ENCODE measurements at regions not wholly inside any gene's neighbourhood (a gene's known extent, or its start where the extent isn't known, plus 50 kb on each side); places are given as distances from the start of the nearest gene placed in this dataset.

DNA sequence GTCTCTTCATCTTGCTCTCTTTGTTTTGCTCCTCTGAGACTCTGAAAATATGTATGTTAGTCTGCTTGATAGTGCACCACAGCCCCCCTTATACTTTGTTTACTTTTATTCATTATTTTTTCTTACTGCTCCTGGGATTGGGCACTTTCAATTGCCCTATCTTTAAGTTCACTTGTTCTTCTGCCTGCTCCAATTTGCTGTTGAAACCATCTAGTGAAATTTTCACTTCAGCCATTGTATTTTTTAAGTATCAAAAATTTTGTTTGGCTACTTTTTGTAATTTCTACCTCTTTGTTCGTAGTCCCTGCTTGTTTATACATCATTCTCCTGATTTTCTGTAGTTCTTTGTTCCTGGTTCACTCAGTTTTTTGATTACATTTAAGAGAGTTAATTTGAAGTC is 223.3 kb downstream of the SLC38A4 start:
- Histone ChIP-seq H2BK120ac (replicated peaks; ENCODE audit: low read depth, low read length) (no peak overlapping the region), H2BK5ac (ENCODE audit: low read depth, low read length) (no peak overlapping the region), H4K5ac (ENCODE audit: insufficient read length, low read depth, low read length) (no peak overlapping the region), H3K27me3 (replicated peaks in 1 of 4; ENCODE audit: control insufficient read depth in 3 of 4, extremely low read depth in 1 of 4, insufficient read depth in 3 of 4, low read length in 3 of 4) (no peaks in the 10 kb centered on the region), H2AK5ac (ENCODE audit: low read depth, low read length) (no peak overlapping the region), H3K18ac (ENCODE audit: extremely low read depth, low read length) (no peak overlapping the region), H3K79me1 (ENCODE audit: low read depth, low read length) (no peaks in the 10 kb centered on the region), H3K4me3 (ENCODE audit: extremely low read depth in 1 of 4, insufficient read depth in 2 of 4, low read depth in 3 of 4, low read length in 4 of 4) (no peak overlapping the region), H2AFZ (ENCODE audit: low read length) (no peak overlapping the region), H3K4me2 (ENCODE audit: insufficient read depth in 1 of 2, low read depth in 2 of 2, low read length in 2 of 2) (no peak overlapping the region), H3K27ac (ENCODE audit: low read depth, low read length) (no peak overlapping the region), H3K36me3 (ENCODE audit: control insufficient read depth in 2 of 4, insufficient read depth in 4 of 4, low read length in 3 of 4) (no peaks in the 10 kb centered on the region; a peak in 1 of 8 replicates), H2BK15ac (ENCODE audit: low read length) (no peak overlapping the region), H4K91ac (replicated peaks; ENCODE audit: insufficient read length, low read length) (no peak overlapping the region), H3K9ac (replicated peaks in 1 of 4; ENCODE audit: extremely low read depth in 1 of 4, low read depth in 3 of 4, low read length in 3 of 4) (no peak overlapping the region), H4K20me1 (replicated peaks in 1 of 2; ENCODE audit: control insufficient read depth in 1 of 2, insufficient read depth in 2 of 2, low read length in 2 of 2) (no peaks in the 10 kb centered on the region), H3K23me2 (ENCODE audit: low read depth, low read length) (no peaks in the 10 kb centered on the region), H3K9me3 (ENCODE audit: insufficient read depth in 2 of 2, low read depth in 1 of 2, low read length in 1 of 2) (no peaks in the 10 kb centered on the region), H3K56ac (replicated peaks; ENCODE audit: insufficient read length, low read depth, low read length) (no peak overlapping the region), H4K8ac (ENCODE audit: extremely low read depth, insufficient read depth, low read length) (no peak overlapping the region), H3K79me2 (ENCODE audit: control insufficient read depth in 1 of 2, insufficient read depth in 2 of 2, low read length in 2 of 2) (no peaks in the 10 kb centered on the region), H3K4me1 (replicated peaks in 1 of 4; ENCODE audit: control insufficient read depth in 3 of 4, insufficient read depth in 4 of 4, low read length in 3 of 4) (peaks cover 0 to 4% (median 0%) of the 10 kb centered on the region in 4 experiments; a peak in 3 of 7 replicates), H3K23ac (ENCODE audit: insufficient read length) (no peak overlapping the region), H2BK20ac (ENCODE audit: low read length) (no peak overlapping the region), H2BK12ac (ENCODE audit: low read depth, low read length) (no peak overlapping the region), H3K4ac (replicated peaks; ENCODE audit: insufficient read length, low read depth, low read length) (no peak overlapping the region), H3K14ac (ENCODE audit: insufficient read length) (no peak overlapping the region)
- 72% methylated on average over 1 of the region's 1 CpG; no CpG with 5 or more reads in 1 of the 2 experiments for WGBS, 2 experiments (ENCODE audit: extremely low coverage in 1 of 2, insufficient coverage in 1 of 2, insufficient read length in 1 of 2, insufficient replicate concordance in 2 of 2, low coverage in 1 of 2, low lambda C conversion rate in 2 of 2, missing lambda C conversion rate in 1 of 2)
- FAIRE-seq: no peak
- DNase-seq (ENCODE audit: low read depth in 1 of 2, low spot score in 2 of 2): no peak
- ChIA-PET POLR2A (ENCODE audit: partially characterized antibody) (no interaction called here), CTCF (ENCODE audit: partially characterized antibody) (no interaction called here)
- no peak for TF ChIP-seq SIRT6 (IDR thresholded peaks at IDR 0.05; ENCODE audit: low read length)
- no peak for TF ChIP-seq CHD1 (IDR thresholded peaks at IDR 0.05; ENCODE audit: low read depth, low read length)
- no peak for TF ChIP-seq SP4 (IDR thresholded peaks at IDR 0.05; ENCODE audit: low read length)
- no peak for TF ChIP-seq PHF8 (conservative IDR thresholded peaks at IDR 0.05; ENCODE audit: low read depth, low read length)
- TF ChIP-seq SP1 (IDR thresholded peaks at IDR 0.05; ENCODE audit: low read depth, low read length): no peak
- no peak for TF ChIP-seq RNF2 (IDR thresholded peaks at IDR 0.05; ENCODE audit: borderline replicate concordance, low read depth, low read length, missing control alignments, poor library complexity, severe bottlenecking)
- TF ChIP-seq SUZ12 (IDR thresholded peaks at IDR 0.05; ENCODE audit: low read length): no peak
- TF ChIP-seq SIX5 (IDR thresholded peaks at IDR 0.05; ENCODE audit: low read depth, low read length): no peak
- TF ChIP-seq, protein P1, sequence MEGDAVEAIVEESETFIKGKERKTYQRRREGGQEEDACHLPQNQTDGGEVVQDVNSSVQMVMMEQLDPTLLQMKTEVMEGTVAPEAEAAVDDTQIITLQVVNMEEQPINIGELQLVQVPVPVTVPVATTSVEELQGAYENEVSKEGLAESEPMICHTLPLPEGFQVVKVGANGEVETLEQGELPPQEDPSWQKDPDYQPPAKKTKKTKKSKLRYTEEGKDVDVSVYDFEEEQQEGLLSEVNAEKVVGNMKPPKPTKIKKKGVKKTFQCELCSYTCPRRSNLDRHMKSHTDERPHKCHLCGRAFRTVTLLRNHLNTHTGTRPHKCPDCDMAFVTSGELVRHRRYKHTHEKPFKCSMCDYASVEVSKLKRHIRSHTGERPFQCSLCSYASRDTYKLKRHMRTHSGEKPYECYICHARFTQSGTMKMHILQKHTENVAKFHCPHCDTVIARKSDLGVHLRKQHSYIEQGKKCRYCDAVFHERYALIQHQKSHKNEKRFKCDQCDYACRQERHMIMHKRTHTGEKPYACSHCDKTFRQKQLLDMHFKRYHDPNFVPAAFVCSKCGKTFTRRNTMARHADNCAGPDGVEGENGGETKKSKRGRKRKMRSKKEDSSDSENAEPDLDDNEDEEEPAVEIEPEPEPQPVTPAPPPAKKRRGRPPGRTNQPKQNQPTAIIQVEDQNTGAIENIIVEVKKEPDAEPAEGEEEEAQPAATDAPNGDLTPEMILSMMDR (IDR thresholded peaks at IDR 0.05; ENCODE audit: control extremely low read depth in 1 of 3, insufficient read depth in 1 of 3, low read depth in 1 of 3, low read length in 3 of 3): no peak
- TF ChIP-seq ZNF274 (IDR thresholded peaks at IDR 0.05; ENCODE audit: borderline replicate concordance, extremely low read depth, low read length): no peak
- TF ChIP-seq, protein P2, sequence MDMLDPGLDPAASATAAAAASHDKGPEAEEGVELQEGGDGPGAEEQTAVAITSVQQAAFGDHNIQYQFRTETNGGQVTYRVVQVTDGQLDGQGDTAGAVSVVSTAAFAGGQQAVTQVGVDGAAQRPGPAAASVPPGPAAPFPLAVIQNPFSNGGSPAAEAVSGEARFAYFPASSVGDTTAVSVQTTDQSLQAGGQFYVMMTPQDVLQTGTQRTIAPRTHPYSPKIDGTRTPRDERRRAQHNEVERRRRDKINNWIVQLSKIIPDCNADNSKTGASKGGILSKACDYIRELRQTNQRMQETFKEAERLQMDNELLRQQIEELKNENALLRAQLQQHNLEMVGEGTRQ (IDR thresholded peaks at IDR 0.05; ENCODE audit: low read length): no peak
